H54 (cell line): ENCODE measurements at regions not wholly inside any gene's neighbourhood (a gene's known extent, or its start where the extent isn't known, plus 50 kb on each side); places are given as distances from the start of the nearest gene placed in this dataset.
"Not testable (repeated sequence)": the region's sequence is repeated elsewhere in the genome, so short reads cannot be mapped to it uniquely, and the experiment has no call there.

Experiments used
- DNase-seq: peaks from one replicate; pipeline ENCODE4 v3.0.0; 2011; ENCODE audit warnings: low spot score, mixed read lengths; ENCODE audit not compliant: insufficient read length
- FAIRE-seq: peaks from 3 replicates; lab custom pipeline; 2011; peaks lifted over from hg19 to GRCh38; lab: Jason Lieb, UNC

DNA sequence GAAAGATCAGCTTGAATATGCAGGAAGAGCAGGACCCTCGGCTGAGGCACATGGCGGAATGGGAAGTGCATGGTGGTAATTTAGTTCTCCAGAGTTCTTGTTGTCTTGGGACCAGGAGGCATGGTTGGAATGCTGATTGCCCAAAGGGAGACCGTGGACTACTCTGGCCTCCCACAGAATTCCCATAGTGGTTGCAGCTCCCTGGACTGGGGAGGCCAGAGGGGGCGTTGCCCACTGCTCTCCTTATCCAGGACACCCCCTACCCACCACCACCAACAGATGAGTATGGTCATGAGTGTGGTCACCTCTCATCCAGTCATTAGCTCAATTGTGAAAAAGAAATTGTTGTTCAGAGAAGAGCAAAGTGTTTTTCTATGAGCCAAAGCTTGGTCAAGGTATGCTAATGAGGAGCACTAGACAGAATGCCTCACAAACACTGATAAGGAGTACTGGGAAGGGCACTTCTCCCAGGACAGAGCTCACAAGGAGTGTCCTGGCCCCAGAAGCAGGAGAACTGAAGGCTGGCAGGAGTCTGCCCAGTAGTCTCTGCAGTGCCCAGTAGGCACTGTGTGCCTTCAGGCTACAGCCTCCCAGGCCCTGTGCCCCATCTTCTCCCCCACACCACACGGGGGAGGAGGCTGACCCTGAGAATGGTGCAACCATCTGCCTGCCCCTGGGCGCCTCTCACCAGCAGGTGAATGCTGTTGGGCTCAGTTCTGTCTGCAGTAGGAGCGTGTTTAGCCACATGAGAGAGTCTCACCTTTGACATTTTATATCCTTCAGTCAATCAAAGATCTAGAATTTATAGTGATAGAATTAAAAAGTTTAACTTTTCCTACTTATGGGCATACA lies 51.4 kb upstream of the NEK3 start:
- not testable (repeated sequence) for DNase-seq, FAIRE-seq
